Hypothalamus (tissue), 51 donors: ENCODE measurements at regions not wholly inside any gene's neighbourhood (a gene's known extent, or its start where the extent isn't known, plus 50 kb on each side); places are given as distances from the start of the nearest gene placed in this dataset.
A peak's percentile ranks its signal among the peaks of the same experiment; 100 is the strongest.
"Not testable (repeated sequence)": the region's sequence is repeated elsewhere in the genome, so short reads cannot be mapped to it uniquely, and the experiment has no call there.

Experiments used
- DNase-seq, 51 donors: peaks; one replicate each; lab custom pipeline; 2025; lab: John Stamatoyannopoulos, UW

DNA sequence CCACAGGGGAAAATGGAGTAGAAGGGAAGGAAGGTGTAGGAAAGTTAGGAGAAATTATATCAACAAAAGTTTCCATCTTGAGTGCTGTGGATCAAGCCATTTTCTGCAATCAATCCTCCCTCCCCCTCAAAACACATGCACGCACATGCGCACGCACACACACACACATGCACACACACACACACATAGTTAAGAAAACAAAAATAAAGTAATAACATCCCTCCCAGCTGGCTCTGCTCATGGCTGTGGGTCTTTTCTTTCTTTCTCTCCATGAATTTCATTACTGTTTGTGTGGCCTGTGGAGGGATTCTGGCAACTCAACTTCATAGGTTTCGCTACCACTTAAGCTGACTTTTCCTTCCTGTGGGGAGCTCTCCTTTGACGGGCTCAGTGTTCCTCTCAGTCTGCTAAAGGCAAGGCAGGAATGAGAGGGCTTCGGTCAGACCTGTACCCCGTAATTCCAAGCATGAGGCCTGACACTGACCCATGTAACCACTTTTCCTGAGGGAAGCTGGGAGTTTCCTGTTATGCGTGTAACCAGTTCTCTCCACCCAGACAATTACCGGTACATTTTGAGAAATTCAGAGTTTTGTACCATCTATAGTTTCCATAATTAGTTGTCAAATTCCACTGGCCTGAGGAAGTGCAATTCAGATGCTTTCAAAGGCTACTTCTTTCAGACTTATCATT lies 79.8 kb downstream of the ZNF92 start:
- no peak for DNase-seq

DNA sequence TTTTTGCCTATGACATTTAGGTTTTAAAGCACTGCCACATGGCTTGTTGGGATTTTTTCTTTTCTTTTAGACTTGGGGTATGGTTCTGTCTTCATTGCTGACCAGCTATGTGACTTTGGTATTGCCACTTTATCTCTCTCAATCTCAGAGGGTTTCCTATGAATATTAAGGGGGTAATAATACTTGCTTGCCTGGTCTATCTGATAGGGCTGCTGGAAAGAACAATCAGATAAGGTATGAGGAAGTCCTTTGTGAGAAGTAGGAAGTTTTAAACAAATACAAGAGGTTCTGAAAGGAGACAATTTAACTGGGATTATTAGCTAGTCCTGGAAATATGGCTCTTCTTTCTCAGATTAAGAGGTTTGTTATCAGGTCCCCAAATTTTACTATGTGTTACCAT lies 80.8 kb downstream of the ZNF92 start:
- no peak for DNase-seq

DNA sequence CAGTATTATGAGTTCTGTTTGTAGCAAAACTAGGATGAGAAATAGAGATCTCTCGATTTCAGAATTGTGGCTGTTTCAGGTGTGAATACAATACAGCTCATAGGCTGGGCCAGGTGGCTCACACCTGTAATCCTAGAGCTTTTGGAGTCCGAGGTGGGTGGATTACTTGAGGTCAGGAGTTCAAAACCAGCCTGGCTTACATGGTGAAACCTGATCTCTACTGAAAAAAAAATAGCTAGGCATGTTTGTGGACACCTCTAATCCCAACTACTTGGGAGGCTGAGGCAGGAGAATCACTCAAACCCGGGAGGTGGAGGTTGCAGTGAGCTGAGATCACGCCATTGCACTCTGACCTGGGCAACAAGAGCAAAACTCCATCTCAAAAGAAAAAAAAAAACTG lies 81.4 kb downstream of the ZNF92 start:
- DNase-seq, result not testable (repeated sequence)

DNA sequence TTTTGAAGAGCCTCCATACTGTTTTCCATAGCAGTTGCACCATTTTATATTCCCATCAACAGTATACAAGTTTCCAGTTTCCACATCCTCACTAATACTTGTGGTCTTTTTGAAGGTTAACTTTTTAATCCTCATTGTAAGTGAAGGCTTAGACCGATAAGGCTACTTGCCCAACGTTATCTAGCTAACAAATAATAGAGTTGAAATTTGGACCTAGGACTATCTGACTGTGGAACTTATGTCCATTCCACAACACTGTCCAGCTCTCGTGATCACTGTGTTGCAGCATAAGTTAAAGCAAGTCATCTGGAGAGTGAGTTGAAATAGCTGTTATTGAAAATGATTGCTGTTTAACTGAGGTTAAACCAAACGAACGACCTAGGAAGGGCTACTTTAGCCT lies 84.0 kb downstream of the ZNF92 start:
- no peak for DNase-seq

DNA sequence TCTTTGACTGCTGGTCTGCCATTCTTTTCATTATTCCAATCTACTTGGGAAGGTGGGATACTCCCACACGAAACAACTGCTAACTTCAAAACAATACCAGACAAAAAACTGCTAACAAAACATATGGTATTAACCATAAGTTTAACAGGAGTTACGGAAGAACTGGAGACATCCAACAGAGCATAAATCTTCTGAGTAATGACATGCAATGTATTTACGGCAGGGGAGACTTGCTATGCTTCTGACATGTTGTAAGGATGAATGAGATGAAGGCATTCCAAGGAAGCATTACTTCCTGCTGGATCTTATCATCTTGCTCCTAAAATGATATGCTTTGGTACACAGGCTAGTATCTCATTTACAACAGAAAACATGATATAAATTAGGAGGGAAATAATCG lies 85.8 kb downstream of the ZNF92 start:
- DNase-seq, result no peak

DNA sequence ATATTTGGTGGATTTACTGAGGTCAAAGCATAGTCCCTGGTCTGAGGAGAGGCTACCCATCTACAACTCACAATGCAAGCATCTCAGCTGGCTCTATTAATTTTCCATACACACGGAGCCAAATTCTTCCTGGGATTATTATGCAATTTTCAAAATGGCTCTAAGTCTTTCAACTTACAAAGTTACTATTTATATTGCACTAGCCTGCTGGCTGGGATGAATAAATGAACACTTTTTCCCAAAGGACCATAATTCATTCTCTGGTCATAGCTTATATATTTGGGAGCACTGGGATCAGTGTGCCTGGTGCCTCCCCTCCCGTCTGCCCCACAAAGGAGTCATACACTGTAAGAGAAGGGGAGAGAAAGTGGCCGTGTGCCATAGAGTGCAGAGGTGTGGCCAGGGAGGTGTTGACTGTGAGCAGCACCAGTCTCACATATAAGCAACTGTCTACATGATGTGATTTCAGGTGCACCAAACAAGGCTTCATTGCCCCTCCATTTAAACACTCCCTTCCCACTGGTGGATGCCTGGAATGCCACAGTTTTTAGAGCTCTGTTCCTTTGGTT lies 88.6 kb downstream of the ZNF92 start:
- no peak for DNase-seq

DNA sequence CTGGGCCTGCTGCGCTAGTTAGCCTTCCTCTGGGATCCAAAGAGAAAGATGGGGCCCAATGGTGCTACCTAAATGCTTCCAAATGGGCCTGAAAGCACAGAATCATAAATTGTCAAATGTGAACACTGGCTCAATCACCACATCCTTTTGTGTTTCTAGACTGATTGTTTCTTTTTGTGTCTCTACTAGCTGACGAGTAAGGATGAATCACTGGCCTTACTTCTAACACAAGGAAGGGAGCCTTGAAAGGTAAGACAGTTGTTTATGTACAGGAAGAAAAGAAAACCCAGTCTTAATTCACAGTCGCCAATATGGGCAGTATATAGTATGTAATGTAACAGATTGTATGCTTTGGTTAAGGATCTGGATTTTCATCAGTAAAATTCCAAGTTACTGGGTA lies 89.5 kb downstream of the ZNF92 start:
- no peak for DNase-seq

DNA sequence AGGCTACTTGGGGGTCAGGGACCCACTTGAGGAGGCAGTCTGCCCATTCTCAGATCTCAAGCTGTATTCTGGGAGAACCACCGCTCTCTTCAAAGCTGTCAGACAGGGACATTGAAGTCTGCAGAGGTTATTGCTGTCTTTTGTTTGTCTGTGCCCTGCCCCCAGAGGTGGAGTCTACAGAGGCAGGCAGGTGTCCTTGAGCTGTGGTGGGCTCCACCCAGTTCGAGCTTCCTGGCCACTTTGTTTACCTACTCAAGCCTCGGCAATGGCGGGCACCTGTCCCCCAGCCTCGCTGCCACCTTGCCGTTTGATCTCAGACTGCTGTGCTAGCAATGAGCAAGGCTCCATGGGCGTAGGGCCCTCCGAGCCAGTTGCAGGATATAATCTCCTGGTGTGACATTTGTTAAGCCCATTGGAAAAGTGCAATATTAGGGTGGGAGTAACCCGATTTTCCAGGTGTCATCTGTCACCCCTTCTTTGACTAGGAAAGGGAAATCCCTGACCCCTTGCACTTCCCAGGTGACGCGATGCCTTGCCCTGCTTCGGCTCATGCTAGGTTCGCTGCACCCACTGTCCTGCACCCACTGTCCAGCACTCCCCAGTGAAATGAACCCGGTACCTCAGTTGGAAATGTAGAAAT lies 96.4 kb downstream of the ZNF92 start:
- DNase-seq, result not testable (repeated sequence)

DNA sequence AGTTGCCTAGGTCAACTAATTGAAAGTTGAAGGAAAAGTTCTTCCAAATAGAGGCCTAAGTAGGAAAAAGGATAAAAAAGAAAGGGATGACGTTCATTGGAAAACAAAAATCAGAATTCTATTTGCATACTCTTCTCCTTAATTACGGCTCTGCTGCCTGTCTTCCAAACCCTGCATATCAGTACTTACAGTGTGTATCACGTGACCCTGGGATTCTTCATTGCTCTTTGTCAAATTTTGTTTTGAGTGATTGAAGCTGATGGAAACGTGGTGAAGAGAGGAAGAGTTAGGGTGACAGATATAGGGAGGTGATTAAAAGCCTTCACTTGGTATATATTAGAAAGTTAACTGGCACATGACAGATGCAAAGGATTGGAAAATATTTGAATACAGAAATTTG lies 97.9 kb downstream of the ZNF92 start:
- DNase-seq, result no peak

DNA sequence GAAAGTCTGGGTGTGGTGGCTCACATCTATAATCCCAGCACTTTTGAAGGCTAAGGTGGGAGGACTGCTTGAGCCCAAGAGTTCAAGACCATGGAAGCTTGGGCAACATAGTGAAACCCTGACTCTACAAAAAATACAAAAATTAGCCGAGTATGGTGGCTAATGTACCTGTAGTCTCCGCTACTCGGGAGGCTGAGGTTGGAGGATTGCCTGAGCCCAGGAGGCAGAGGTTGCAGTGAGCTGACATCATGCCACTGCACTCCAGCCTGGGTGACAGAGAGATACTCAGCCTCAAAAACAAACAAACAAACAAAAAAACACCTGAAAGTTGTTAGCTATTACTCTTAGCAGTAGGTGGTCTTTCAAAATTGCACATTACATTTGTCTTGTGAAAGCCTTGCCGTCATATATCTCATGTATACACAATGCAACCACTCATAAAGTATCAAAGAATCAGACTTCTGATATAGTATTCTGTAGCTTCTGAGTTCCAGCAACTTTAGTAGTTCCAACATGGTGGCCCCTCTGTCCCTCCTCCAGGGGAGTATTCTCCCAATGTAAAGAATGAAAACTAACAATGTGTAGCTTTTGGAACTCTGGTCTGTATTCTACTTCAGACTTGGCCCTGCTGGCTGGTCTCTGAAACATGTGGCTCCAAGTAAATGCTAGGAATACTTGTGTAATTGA lies 101.5 kb downstream of the ZNF92 start:
- DNase-seq, result no peak

DNA sequence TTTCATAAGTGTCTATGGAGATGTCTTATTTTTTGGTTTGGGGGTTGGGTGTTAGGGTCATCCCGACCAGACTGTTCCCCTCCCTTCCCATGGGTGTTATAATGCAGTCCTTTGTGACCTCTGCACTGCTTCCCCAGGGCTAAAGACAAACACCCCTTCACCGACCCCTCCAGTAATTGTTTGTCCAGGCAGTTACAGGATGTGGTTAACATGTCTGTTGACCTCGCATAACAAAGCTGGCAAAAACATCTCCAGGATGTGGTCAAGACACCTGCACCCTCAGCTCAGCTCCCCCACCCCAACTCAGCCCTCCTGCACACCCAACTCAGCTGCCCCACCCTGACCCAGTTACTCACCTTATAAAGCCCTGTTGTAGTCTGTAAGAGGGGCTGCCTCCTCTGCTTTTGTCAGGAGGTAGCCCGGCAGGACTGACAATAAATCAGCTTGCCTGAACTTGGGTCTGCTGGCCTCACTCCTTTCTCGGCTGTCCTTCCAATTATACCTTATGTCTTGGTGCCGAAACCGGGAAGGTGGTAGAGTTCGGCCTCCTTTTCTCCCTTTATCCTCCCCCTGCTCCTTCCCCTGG lies 102.2 kb downstream of the ZNF92 start:
- DNase-seq, result no peak

DNA sequence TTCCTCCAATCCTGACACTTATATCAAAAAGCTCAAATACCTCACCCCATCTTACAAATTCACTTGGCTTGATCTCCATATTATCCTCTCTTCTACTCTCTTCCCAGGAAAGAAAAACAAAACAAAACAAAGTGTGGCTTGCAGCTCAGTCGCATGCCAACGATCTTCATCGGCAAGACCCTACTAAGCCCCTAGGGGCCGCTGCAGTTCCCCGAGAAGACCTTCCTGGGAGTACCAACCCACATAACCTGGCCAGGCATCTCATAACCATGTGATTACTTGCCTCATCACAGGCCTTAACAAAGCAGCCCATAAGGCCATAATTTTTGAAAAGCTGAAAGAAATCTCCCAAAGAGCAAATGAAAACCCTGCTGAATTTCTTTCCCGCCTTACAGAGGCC lies 103.7 kb downstream of the ZNF92 start:
- DNase-seq, result peak in 3 of 51 donors; percentile 0 to 4 (median 3)

DNA sequence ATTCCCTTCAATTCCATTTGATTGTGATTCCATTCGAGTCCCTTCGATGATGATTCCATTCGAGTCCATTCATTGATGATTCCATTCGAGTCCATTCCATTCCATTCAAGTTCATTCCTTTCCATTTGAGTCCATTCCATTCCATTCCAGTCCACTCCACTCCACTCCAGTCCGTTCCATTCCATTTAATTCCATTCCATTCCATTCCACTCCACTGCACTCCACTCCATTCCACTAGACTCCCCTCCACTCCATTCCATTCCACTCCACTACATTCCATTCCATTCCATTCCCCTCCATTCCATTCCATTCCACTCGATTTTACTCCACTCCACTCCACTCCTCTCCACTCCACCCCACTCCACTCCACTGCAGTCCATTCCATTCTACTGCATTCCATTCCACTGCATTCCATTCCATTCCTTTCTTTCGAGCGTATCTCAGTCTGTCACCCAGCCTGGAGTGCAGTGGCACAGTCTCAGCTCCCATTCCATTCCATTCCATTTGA lies 115.7 kb downstream of the ZNF92 start:
- DNase-seq, result no peak

DNA sequence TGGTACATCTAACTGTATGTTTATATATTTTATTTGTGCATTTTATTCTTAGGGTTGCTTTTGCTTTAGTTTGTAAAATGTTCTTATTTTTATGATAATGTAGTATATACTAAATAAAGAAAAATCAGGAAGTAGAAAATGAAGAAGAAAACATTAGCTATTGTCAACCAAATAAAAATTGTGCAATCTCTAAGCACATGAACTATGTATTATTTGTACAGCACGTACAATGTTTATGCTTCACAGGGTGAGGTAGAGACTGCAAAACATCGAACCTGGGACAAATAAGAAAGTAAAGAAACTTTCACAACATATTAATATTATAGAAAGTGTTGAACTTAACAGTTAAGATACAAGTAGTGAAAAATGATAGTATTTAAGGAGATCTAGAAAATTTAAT lies 123.0 kb downstream of the ZNF92 start:
- not testable (repeated sequence) for DNase-seq

DNA sequence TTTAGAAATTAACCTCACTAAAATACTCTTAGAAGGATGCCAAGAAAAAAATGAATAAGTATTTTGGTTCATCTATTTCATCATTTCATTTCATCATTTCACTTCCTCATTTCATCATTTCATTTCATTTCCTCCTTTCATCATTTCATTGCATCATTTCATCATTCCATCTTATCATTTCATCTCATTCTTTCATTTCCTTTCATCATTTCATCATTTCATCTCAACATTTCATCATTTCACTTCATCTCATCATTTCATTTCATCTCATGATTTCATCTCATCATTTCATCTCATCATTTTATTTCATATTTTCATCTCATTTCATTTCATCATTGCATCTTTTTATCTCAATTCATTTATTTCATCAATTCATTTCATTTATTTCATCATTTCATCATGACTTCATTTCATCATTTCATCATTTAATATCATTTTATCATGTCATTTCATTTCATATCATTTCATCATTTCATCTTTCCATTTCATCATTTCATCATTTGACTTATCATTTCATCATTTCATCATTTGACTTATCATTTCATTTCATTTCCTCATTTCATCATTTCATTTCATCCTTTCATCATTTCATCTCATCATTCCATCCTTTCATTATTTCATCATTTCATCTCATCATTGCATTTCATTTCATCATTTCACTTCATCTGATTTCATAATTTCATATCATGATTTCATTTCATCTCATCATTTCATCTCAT lies 129.9 kb downstream of the ZNF92 start:
- DNase-seq, result no peak

DNA sequence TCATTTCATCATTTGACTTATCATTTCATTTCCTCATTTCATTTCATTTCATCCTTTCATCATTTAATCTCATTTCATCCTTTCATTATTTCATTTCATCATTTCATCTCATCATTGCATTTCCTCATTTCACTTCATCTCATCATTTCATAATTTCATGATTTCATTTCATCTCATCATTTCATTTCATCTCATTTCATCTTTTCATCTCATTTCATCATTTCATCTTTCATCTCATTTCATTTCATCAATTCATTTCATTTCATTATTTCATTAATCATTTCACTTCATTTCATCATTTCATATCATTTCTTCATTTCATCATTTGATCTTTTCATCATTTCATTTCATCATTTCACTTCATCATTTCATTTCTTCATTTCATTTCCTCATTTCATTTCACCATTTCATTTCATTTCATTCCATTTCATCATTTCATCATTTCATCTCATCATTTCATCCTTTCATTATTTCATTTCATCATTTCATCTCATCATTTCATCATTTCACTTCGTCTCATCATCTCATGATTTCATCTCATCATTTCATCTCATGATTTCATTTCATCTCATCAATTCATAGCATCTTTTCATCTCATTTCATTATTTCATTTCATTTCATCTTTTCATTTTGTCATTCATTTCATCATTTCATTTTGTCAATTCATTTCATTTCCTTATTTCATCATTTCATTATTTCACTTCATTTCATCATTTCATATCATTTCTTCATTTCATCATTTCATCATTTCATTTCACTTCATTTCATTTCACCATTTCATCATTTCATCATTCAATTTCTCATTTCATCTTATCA lies 131.1 kb downstream of the ZNF92 start:
- not testable (repeated sequence) for DNase-seq

DNA sequence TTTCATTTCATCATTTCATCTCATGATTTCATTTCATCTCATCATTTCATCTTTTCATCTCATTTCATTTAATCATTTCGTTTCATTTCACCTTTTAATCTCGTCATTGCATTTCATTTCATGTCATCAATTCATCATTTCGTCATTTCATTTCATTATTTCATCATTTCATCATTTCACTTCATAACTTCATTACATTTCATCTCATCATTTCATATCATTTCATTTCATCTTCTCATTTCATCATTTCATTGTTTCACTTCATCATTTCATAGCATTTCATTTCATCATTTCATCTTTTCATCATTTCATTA lies 131.6 kb downstream of the ZNF92 start:
- not testable (repeated sequence) for DNase-seq

DNA sequence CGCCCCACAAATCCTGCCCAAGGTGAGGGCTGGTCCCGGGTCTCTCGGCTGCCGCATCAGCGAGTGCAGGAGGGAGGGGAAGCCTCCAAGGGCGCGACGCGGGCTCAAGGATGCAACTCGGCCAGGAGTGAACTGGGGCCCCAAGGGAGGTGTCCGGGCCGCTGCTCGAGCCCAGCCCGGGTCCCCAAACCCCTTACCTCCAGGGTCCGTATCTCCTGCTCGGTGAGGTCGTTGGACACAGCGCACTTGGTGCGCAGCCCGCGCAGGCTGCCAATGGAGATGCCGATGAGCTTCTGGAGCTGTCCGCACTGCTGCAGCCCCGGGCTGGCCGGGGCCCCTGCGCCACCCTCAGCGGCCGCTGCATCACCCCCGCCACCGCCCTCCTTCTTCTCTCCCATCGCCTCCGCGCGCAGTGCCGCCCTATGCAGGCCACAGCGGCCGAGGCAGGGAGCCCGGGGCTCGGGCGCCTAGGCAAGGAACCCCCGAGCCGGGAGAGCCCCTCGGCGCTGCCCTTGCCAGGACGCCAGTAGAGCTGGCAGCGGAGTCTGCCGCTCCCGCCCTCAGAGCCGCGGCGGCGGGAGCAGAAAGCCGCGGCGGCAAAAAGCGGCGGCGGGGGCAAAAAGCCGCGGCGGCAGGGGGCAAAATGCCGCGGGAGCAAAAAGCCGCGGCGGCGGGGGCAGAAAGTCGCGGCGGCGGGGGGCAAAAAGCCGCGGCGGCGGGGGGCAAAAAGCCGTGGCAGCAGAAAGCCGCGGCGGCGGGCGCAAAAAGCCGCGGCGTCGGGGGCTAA lies 135.1 kb downstream of the ZNF92 start:
- DNase-seq, result not testable (repeated sequence)
